ENCODE measurements at regions not wholly inside any gene's neighbourhood (a gene's known extent, or its start where the extent isn't known, plus 50 kb on each side); places are given as distances from the start of the nearest gene placed in this dataset.

- TF ChIP-seq CTCF (IDR thresholded peaks at IDR 0.05; ENCODE audit: insufficient read depth, low read length, poor library complexity, severe bottlenecking): no peak
- TF ChIP-seq EZH2phosphoT487 (conservative IDR thresholded peaks at IDR 0.05; ENCODE audit: low read length): no peak
These were observed 108.6 kb downstream of the CD83 start for GRCh38 chr6:14226051-14226660.
